T47D (cell line): ENCODE measurements at regions not wholly inside any gene's neighbourhood (a gene's known extent, or its start where the extent isn't known, plus 50 kb on each side); places are given as distances from the start of the nearest gene placed in this dataset.
A peak's percentile ranks its signal among the peaks of the same experiment; 100 is the strongest.
"Not testable (repeated sequence)": the region's sequence is repeated elsewhere in the genome, so short reads cannot be mapped to it uniquely, and the experiment has no call there.

Source experiments
- DNase-seq, 2 experiments: peaks; one replicate each; pipeline versions ENCODE4 v3.0.0 to v3.0.0-alpha.2; 2011 to 2012; ENCODE audit warnings: low read depth in 1 of 2, low spot score in 1 of 2
- JUND ChIP-seq: IDR thresholded peaks from 2 replicates; pipeline ENCODE4 v1.6.1; 2012; ENCODE audit warnings: low read depth
- in situ Hi-C: cut with HindIII; loops from 2 replicates; pipeline ENCODE4 v1.10.0; 2016; ENCODE audit warnings: low sequenced_read_pairs, low pct_unique_long_range_greater_than_20kb

GRCh38 chr1:99407018-99407417, 142.7 kb downstream of the PLPPR4 start:
- no peak for DNase-seq
- in situ Hi-C loops: no loop called here
- TF ChIP-seq JUND: no peak

GRCh38 chr1:99424087-99424486, 159.8 kb downstream of the PLPPR4 start:
- no peak for DNase-seq
- no peak for TF ChIP-seq JUND
- in situ Hi-C loops: no loop called here

GRCh38 chr1:99429754-99430153, 165.5 kb downstream of the PLPPR4 start:
- no peak for TF ChIP-seq JUND
- no peak for DNase-seq
- in situ Hi-C loops: no loop called here

- TF ChIP-seq JUND: no peak
- DNase-seq: no peak
- in situ Hi-C loops: no loop called here
These were observed 174.5 kb downstream of the PLPPR4 start for GRCh38 chr1:99438656-99439230.

GRCh38 chr1:99439433-99440075, 175.3 kb downstream of the PLPPR4 start:
- no peak for DNase-seq
- in situ Hi-C loops: no loop called here
- no peak for TF ChIP-seq JUND

GRCh38 chr1:99441299-99442095, 177.2 kb downstream of the PLPPR4 start:
- no peak for TF ChIP-seq JUND
- in situ Hi-C loops: no loop called here
- DNase-seq: no peak

GRCh38 chr1:99444211-99444927, 180.1 kb downstream of the PLPPR4 start:
- in situ Hi-C loops, DNase-seq: not testable (repeated sequence)

GRCh38 chr1:99445071-99445470, 180.8 kb downstream of the PLPPR4 start:
- no peak for DNase-seq
- TF ChIP-seq JUND: no peak
- in situ Hi-C loops: no loop called here

GRCh38 chr1:99445486-99445885, 181.2 kb downstream of the PLPPR4 start:
- no peak for DNase-seq
- no peak for TF ChIP-seq JUND

GRCh38 chr1:99447721-99448120, 183.4 kb downstream of the PLPPR4 start:
- no peak for DNase-seq
- no peak for TF ChIP-seq JUND
- in situ Hi-C loops: no loop called here

More at GRCh38 chr1:99445486-99445885, 181.2 kb downstream of the PLPPR4 start:
- in situ Hi-C loops: no loop called here

GRCh38 chr1:99455760-99456159, 190.2 kb upstream of the PALMD start:
- in situ Hi-C loops: no loop called here
- DNase-seq: no peak
- no peak for TF ChIP-seq JUND

GRCh38 chr1:99456536-99456935, 189.4 kb upstream of the PALMD start:
- in situ Hi-C loops: no loop called here
- TF ChIP-seq JUND: no peak
- peak in 1 of 2 experiments; percentile 45 for DNase-seq
